NCI-H2227 (cell line): ENCODE measurements at regions not wholly inside any gene's neighbourhood (a gene's known extent, or its start where the extent isn't known, plus 50 kb on each side); places are given as distances from the start of the nearest gene placed in this dataset.
"Not testable (repeated sequence)": the region's sequence is repeated elsewhere in the genome, so short reads cannot be mapped to it uniquely, and the experiment has no call there.

Experiments
- DNase-seq: peaks from one replicate; lab custom pipeline; 2025; ENCODE audit not compliant: unreplicated experiment; lab: John Stamatoyannopoulos, UW

- DNase-seq: no peak
These were observed 103.6 kb upstream of the RMP24 start for GRCh38 chr18:35868915-35869314.

- no peak for DNase-seq
These were observed 101.1 kb upstream of the RMP24 start for GRCh38 chr18:35871337-35871736.

- no peak for DNase-seq
These were observed 96.9 kb upstream of the RMP24 start for GRCh38 chr18:35875566-35875965.

- no peak for DNase-seq
These were observed 96.2 kb upstream of the RMP24 start for GRCh38 chr18:35876243-35876642.

GRCh38 chr18:35880788-35881455 lies 91.6 kb upstream of the RMP24 start:
- DNase-seq: no peak

GRCh38 chr18:35888329-35888728 lies 84.2 kb upstream of the RMP24 start:
- no peak for DNase-seq

- DNase-seq: no peak
These were observed 82.8 kb upstream of the RMP24 start for GRCh38 chr18:35889677-35890076.

- no peak for DNase-seq
These were observed 82.2 kb upstream of the RMP24 start for GRCh38 chr18:35890323-35890722.

- no peak for DNase-seq
These were observed 80.4 kb upstream of the RMP24 start for GRCh38 chr18:35892118-35892517.

- DNase-seq: not testable (repeated sequence)
These were observed 75.0 kb upstream of the RMP24 start for GRCh38 chr18:35897481-35897880.

GRCh38 chr18:35904389-35905037 lies 68.0 kb upstream of the RMP24 start:
- no peak for DNase-seq

GRCh38 chr18:35905436-35905835 lies 67.0 kb upstream of the RMP24 start:
- DNase-seq: no peak

GRCh38 chr18:35906291-35906690 lies 66.2 kb upstream of the RMP24 start:
- not testable (repeated sequence) for DNase-seq

GRCh38 chr18:35910327-35910726 lies 62.2 kb upstream of the RMP24 start:
- DNase-seq: no peak

GRCh38 chr18:35912332-35912731 lies 60.1 kb upstream of the RMP24 start:
- DNase-seq: peak; percentile 29

GRCh38 chr18:35915056-35915455 lies 57.4 kb upstream of the RMP24 start:
- DNase-seq: no peak

GRCh38 chr18:35917043-35917442 lies 55.4 kb upstream of the RMP24 start:
- no peak for DNase-seq

GRCh38 chr18:35918564-35918963 lies 53.9 kb upstream of the RMP24 start:
- DNase-seq: no peak

GRCh38 chr18:35919179-35919578 lies 53.3 kb upstream of the RMP24 start:
- no peak for DNase-seq

GRCh38 chr18:35920623-35921022 lies 51.9 kb upstream of the RMP24 start:
- no peak for DNase-seq
